ENCODE measurements at regions not wholly inside any gene's neighbourhood (a gene's known extent, or its start where the extent isn't known, plus 50 kb on each side); places are given as distances from the start of the nearest gene placed in this dataset.

DNA sequence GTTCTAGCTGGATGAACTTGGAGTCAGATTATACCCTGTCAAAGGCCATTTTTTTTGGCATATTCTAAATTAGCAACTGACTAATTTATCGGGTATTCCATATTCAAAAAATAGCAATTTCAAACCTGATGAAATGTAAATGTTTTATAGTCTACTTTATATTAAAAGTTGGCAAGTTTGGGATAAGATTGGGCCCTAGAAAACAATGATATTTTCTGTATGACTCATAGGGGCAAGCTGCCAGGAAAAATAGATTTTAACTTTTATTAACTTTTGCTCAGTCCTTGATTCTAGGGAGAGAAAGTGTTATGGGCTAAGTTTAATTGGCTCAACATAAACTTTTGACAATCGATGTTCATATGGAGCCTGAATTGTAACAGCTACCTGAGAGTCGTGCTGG lies 576.9 kb upstream of the B3GALT2 start:
- no peak overlapping the region for H3K4me3 Mint-ChIP-seq
- TF ChIP-seq EZH2 (IDR thresholded peaks at IDR 0.05) (no peak), CTCF (IDR thresholded peaks at IDR 0.05) (no peak), EZH2phosphoT487 (IDR thresholded peaks at IDR 0.05) (no peak)
- no peaks in the 10 kb centered on the region for H3K9me3 Mint-ChIP-seq
- Histone ChIP-seq H3F3A (ENCODE audit: low read depth) (no peaks in the 10 kb centered on the region), H3K9me3 (ENCODE audit: low read depth) (no peaks in the 10 kb centered on the region), H3K27ac (no peak overlapping the region), H3K27me3 (no peaks in the 10 kb centered on the region), H3K4me3 (no peak overlapping the region), H3K4me2 (no peak overlapping the region), H3K9ac (no peak overlapping the region), H3K4me1 (no peaks in the 10 kb centered on the region), H3K36me3 (no peaks in the 10 kb centered on the region), H4K20me1 (ENCODE audit: low read depth) (no peaks in the 10 kb centered on the region), H2AFZ (replicated peaks) (no peak overlapping the region), H3K79me2 (ENCODE audit: low read depth) (no peaks in the 10 kb centered on the region)
- no peaks in the 10 kb centered on the region for H3K27me3 Mint-ChIP-seq (ENCODE audit: insufficient read depth, low read depth)
- H3K4me1 Mint-ChIP-seq: no peaks in the 10 kb centered on the region
- H3K27ac Mint-ChIP-seq: no peak overlapping the region
- no peaks in the 10 kb centered on the region for H3K36me3 Mint-ChIP-seq
- DNase-seq (ENCODE audit: low spot score): no peak

- Histone ChIP-seq H3K4me3 (no peak overlapping the region), H3K4me2 (no peak overlapping the region), H3K27me3 (no peaks in the 10 kb centered on the region), H3K4me1 (no peaks in the 10 kb centered on the region), H3K27ac (no peak overlapping the region), H3F3A (ENCODE audit: low read depth) (no peaks in the 10 kb centered on the region), H3K9me3 (ENCODE audit: low read depth) (no peaks in the 10 kb centered on the region), H2AFZ (replicated peaks) (no peak overlapping the region), H3K79me2 (ENCODE audit: low read depth) (no peaks in the 10 kb centered on the region), H3K36me3 (no peaks in the 10 kb centered on the region), H4K20me1 (ENCODE audit: low read depth) (no peaks in the 10 kb centered on the region), H3K9ac (no peak overlapping the region)
- H3K36me3 Mint-ChIP-seq: no peaks in the 10 kb centered on the region
- H3K4me3 Mint-ChIP-seq: no peak overlapping the region
- no peak for DNase-seq (ENCODE audit: low spot score)
- no peaks in the 10 kb centered on the region for H3K9me3 Mint-ChIP-seq
- no peak for TF ChIP-seq EZH2phosphoT487 (IDR thresholded peaks at IDR 0.05)
- no peak for TF ChIP-seq CTCF (IDR thresholded peaks at IDR 0.05)
- TF ChIP-seq EZH2 (IDR thresholded peaks at IDR 0.05): no peak
- H3K4me1 Mint-ChIP-seq: no peaks in the 10 kb centered on the region
- no peaks in the 10 kb centered on the region for H3K27me3 Mint-ChIP-seq (ENCODE audit: insufficient read depth, low read depth)
- H3K27ac Mint-ChIP-seq: no peak overlapping the region
Measured at GRCh38 chr1:193762236-193762635, 575.8 kb upstream of the B3GALT2 start.

GRCh38 chr1:193755441-193755840 lies 569.0 kb upstream of the B3GALT2 start:
- H3K27me3 Mint-ChIP-seq (ENCODE audit: insufficient read depth, low read depth): no peaks in the 10 kb centered on the region
- H3K36me3 ChIP-seq: no peaks in the 10 kb centered on the region
- TF ChIP-seq EZH2 (IDR thresholded peaks at IDR 0.05) (no peak), EZH2phosphoT487 (IDR thresholded peaks at IDR 0.05) (no peak), CTCF (IDR thresholded peaks at IDR 0.05) (no peak)

More at GRCh38 chr1:193755441-193755840, 569.0 kb upstream of the B3GALT2 start:
- Histone ChIP-seq H3K4me3 (no peak overlapping the region), H3K9ac (no peak overlapping the region), H3K27ac (no peak overlapping the region), H3K27me3 (no peaks in the 10 kb centered on the region), H2AFZ (replicated peaks) (no peak overlapping the region), H3K79me2 (ENCODE audit: low read depth) (no peaks in the 10 kb centered on the region), H3K4me1 (no peaks in the 10 kb centered on the region), H3K9me3 (ENCODE audit: low read depth) (no peaks in the 10 kb centered on the region), H3F3A (ENCODE audit: low read depth) (no peaks in the 10 kb centered on the region), H4K20me1 (ENCODE audit: low read depth) (no peaks in the 10 kb centered on the region), H3K4me2 (no peak overlapping the region)
- H3K9me3 Mint-ChIP-seq: no peaks in the 10 kb centered on the region
- H3K4me3 Mint-ChIP-seq: no peak overlapping the region
- no peaks in the 10 kb centered on the region for H3K36me3 Mint-ChIP-seq
- no peaks in the 10 kb centered on the region for H3K4me1 Mint-ChIP-seq
- no peak for DNase-seq (ENCODE audit: low spot score)
- no peak overlapping the region for H3K27ac Mint-ChIP-seq

All from neural progenitor cell (in vitro differentiated cells).